ENCODE measurements at regions not wholly inside any gene's neighbourhood (a gene's known extent, or its start where the extent isn't known, plus 50 kb on each side); places are given as distances from the start of the nearest gene placed in this dataset.

GRCh38 chr4:111982089-111982488 is 163.2 kb upstream of the FAM241A start:
- DNase-seq (ENCODE audit: low spot score) = no peak
- Histone ChIP-seq H3K27ac (no peak overlapping the region), H3K27me3 (no peaks in the 10 kb centered on the region), H2AFZ (no peak overlapping the region), H3K4me2 (no peak overlapping the region), H4K20me1 (ENCODE audit: insufficient read depth, poor library complexity, severe bottlenecking) (no peaks in the 10 kb centered on the region), H3K4me3 (no peak overlapping the region), H3K36me3 (replicated peaks; ENCODE audit: insufficient read depth, low read depth) (no peaks in the 10 kb centered on the region), H3K9me3 (ENCODE audit: low read depth) (no peaks in the 10 kb centered on the region), H3K9me2 (replicated peaks; ENCODE audit: insufficient read depth) (no peaks in the 10 kb centered on the region), H3K79me2 (no peaks in the 10 kb centered on the region), H3K4me1 (ENCODE audit: insufficient read depth) (peaks cover 10% of the 10 kb centered on the region)
- whole genome bisulfite sequencing (ENCODE audit: low lambda C conversion rate, missing lambda C conversion rate) = 100% methylated on average over 1 of the region's 1 CpG
- no peak for TF ChIP-seq EZH2phosphoT487 (IDR thresholded peaks at IDR 0.05; ENCODE audit: low read depth, severe bottlenecking, unreplicated experiment)
- no peak for TF ChIP-seq CTCF (IDR thresholded peaks at IDR 0.05; ENCODE audit: poor library complexity)

- Histone ChIP-seq H3K9me2 (replicated peaks; ENCODE audit: insufficient read depth) (no peaks in the 10 kb centered on the region), H3K4me1 (ENCODE audit: insufficient read depth) (peaks cover 10% of the 10 kb centered on the region), H4K20me1 (ENCODE audit: insufficient read depth, poor library complexity, severe bottlenecking) (no peaks in the 10 kb centered on the region), H3K9me3 (ENCODE audit: low read depth) (no peaks in the 10 kb centered on the region), H3K4me3 (no peak overlapping the region), H3K27ac (no peak overlapping the region), H3K79me2 (no peaks in the 10 kb centered on the region), H3K4me2 (no peak overlapping the region), H3K36me3 (replicated peaks; ENCODE audit: insufficient read depth, low read depth) (no peaks in the 10 kb centered on the region), H2AFZ (no peak overlapping the region), H3K27me3 (no peaks in the 10 kb centered on the region)
- 78% methylated on average over 10 of the region's 10 CpGs for WGBS (ENCODE audit: low lambda C conversion rate, missing lambda C conversion rate)
- TF ChIP-seq CTCF (IDR thresholded peaks at IDR 0.05; ENCODE audit: poor library complexity) = no peak
- no peak for TF ChIP-seq EZH2 (IDR thresholded peaks at IDR 0.05; ENCODE audit: borderline replicate concordance)
- no peak for TF ChIP-seq EZH2phosphoT487 (IDR thresholded peaks at IDR 0.05; ENCODE audit: low read depth, severe bottlenecking, unreplicated experiment)
- no peak for DNase-seq (ENCODE audit: low spot score)
Observed at GRCh38 chr4:111984169-111984819, 161.0 kb upstream of the FAM241A start.

- peak overlapping the region; percentile 52 for H3K27ac ChIP-seq
- H3K79me2 ChIP-seq = no peaks in the 10 kb centered on the region
- DNase-seq (ENCODE audit: low spot score) = no peak
- no peaks in the 10 kb centered on the region for H3K36me3 ChIP-seq (replicated peaks; ENCODE audit: insufficient read depth, low read depth)
- peaks cover 10% of the 10 kb centered on the region for H3K4me1 ChIP-seq (ENCODE audit: insufficient read depth)
- H4K20me1 ChIP-seq (ENCODE audit: insufficient read depth, poor library complexity, severe bottlenecking) = no peaks in the 10 kb centered on the region
- no peak overlapping the region for H2AFZ ChIP-seq
- no peaks in the 10 kb centered on the region for H3K9me3 ChIP-seq (ENCODE audit: low read depth)
- no peaks in the 10 kb centered on the region for H3K27me3 ChIP-seq
- TF ChIP-seq EZH2 (IDR thresholded peaks at IDR 0.05; ENCODE audit: borderline replicate concordance) = no peak
- no peak for TF ChIP-seq EZH2phosphoT487 (IDR thresholded peaks at IDR 0.05; ENCODE audit: low read depth, severe bottlenecking, unreplicated experiment)
- no peak for TF ChIP-seq CTCF (IDR thresholded peaks at IDR 0.05; ENCODE audit: poor library complexity)
- H3K4me3 ChIP-seq = no peak overlapping the region
- peak overlapping the region; percentile 59 for H3K4me2 ChIP-seq
- H3K9me2 ChIP-seq (replicated peaks; ENCODE audit: insufficient read depth) = no peaks in the 10 kb centered on the region
- WGBS (ENCODE audit: low lambda C conversion rate, missing lambda C conversion rate) = 7% methylated on average over 2 of the region's 2 CpGs
Observed at GRCh38 chr4:111985426-111985825, 159.8 kb upstream of the FAM241A start.
